HG02981 (cell line): ENCODE measurements at regions not wholly inside any gene's neighbourhood (a gene's known extent, or its start where the extent isn't known, plus 50 kb on each side); places are given as distances from the start of the nearest gene placed in this dataset.

Source experiments
- ATAC-seq: cut with Tn5 transposase; IDR thresholded peaks from one replicate; pipeline ENCODE4 v1.9.1; 2021; ENCODE audit warnings: mild to moderate bottlenecking, moderate library complexity; ENCODE audit not compliant: unreplicated experiment

DNA sequence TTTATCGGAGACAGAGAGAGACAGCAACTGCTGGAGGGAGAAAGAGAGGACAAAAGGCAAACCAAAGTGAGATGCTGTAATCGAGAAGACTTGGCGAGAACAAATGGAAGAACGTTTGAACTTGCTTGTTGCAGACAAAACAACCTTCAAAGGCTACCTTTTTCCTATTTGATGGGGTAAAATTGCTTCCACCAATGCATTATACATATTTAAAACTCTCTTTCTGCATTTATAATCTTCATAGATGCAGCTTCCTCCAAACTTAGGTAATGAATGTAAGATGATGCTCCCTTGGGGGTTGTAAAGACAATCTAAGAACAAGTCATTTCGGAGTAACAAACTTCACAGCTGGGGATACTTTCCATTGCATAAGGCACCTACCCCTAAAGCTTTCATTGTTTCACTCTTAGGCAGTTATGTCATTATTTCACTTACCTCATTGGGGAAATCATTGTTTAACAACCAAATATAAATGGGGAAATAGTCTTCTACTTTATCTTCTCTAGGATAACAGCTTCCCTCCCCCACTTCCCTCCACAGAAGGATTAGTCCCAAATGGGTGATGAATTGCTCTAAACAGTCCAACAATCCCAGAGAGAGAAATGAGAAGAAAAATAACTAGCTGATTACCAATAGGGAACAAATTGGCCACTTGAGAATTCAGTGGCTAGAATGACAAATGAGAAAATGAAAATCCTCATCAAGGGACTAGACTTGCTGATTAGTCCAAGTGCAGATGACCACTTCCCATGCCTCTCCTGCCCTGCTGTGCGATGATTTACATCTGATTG, 269.8 kb upstream of the ADAMTS9 start:
- no peak for ATAC-seq

DNA sequence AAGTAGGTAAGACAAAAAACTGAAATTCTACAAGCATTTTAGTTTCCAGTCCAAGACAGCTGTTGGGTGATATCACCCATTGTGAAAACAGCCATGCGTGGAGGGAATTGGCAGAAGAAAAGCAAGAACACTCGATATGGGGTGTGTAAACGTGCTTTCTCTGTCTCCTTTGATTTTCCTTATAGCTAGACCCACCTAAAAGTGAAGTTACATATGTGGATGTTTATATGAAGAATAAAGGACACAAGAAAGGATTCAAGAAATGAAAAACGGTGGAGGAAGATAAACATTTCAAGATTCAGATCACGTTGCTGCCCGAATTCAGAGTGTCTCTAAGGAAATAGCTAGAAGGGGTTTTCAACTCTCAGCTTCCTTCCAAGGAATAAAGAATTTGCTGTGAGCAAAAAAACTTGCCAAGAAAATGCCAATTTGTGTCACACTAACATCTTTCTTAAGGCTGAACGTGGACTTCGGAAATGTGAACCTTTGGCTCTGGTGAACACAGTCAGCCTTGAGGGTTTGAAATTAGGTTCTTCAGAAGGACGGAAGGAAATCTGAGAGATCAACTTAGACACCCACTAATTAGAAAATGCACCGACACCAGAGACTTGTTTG, 269.0 kb upstream of the ADAMTS9 start:
- no peak for ATAC-seq

DNA sequence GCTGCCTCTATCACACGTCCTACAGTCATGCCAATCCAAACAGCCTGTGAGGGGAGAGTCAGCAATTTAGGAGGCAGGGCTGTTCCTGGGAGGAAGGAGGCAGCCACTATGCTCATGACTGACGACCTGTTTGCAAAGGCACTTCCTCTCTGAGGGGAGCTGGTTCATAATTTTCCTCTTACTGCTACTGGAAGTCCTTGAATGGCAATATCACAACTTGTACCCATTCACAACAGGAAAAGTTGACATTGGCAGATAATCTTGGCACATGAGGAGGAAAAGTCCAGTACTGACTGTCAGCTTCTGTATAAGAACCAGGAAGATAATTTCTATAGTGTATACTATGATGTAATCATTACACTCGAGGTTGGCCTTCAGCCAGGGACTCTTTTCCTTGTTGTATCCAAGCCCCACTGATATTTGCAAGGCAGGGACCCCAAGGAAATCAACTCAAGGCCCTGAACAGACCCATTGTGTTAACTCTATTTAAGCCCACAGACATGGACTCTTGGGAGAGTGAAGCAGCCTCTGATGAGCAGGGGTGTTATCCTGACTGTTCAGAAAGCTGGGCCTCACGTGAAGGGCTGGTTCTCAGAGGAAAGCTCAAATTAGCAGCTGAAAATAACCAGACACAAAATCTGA, 267.3 kb upstream of the ADAMTS9 start:
- no peak for ATAC-seq

DNA sequence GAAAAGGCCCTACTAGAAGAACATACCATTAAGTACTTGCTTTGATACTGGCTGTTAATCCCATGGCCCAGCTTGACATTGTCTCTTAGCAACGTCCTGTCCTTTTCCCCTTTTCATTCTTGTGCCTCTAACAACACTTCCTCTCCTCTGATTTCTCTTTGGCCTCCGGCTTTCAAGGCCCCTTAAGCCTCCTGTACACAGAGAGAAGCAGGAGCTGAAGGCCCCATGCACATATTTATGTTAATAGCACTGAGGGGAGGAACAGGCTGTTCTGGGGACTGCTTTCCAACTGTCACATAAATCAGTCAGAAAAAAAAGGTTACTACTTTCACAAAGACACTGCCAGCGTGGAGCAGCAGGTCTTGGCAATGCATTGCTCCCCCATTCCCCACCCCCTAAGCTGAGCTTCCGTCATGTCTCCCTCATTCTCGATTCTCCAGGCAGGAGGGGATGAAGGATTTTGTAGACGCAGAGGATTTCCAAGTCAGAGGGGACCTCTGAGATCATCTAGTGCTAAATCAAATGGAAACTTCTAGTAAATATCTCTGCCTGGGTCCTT, 257.4 kb upstream of the ADAMTS9 start:
- no peak for ATAC-seq

DNA sequence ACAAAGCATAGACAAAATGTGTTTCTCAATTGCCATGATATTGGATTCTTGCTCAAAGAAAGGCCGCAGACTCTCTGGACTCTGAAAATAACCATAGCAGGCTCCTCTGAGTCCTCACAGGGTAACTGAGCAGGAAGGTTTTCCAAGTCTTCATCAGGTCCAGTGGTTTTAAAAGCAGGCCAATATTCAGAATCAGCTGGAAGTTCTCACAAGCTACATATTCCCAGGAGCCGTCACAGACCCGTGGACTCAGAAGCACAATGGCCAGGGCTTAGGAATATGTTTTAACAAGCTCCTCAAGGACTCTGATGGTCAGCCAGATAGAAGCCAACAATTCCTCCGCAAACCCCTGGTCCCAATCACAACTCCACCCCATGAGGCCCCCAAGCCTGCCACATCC, 256.1 kb upstream of the ADAMTS9 start:
- ATAC-seq = no peak

DNA sequence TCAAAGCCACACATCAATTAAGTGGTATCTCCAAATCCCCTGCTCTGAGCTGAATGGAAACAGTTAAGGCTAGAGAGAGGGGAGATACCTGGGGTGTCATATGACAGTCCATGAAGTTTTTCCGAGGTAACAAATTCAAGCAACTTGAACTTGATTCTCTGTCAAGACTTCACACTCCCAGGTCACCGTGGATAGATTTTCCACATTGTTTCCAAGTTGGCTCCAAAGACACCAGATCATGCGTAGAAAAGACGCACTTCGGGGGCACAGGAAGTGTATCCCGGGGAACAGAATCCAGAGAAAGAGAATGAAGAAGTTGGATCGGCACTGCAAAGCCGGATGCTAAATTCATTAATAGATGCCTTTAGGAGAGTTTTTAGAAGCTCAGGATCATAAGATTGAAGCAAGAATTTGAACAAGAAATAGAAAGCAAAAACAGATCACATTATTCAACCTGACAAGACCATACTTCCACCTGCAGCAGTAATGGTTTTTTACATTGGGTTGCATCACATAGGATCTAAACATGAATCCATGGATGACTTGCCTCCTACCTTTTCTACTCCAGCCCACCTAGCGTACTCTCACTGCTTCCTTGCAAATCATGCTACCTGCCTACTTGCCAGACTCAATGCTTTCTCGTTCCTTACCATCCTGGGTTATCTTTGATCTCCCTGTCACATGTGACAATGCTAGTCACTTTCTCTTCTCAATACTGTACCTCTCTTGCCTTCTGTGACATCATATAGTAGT, 253.0 kb upstream of the ADAMTS9 start:
- no peak for ATAC-seq

DNA sequence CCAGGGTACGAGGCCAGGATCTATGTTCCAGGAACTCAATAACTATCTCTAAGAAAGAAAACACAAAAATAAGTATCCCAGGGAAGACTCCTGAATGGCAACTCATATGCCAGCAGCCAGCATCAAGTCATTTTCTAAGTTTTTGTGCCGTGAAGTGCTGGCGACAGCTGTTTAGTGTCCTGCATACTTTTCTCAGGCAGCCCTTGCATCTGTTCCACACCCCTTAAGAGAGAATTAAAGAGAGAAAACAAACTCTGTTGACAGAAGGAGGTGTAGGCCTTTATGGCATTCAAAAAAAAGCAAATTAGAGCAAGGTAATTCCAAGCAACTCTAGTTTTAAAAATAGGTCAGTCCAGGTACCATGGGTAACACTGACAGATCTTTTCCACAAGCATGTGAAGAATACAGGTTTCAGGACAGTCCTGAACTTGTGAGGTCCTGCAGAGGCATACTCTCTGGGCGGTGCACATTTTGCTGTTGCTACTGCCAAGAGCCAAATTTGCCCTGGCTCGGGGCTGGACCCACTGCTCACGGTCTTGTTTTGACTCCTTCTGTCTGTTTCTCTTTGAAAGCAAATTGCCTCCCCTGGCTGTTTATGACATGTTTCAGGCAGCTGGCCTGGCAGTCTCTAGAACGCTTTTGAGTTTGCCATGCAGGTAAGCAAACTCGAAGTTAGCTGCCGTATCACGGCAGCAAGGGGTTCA, 252.1 kb upstream of the ADAMTS9 start:
- ATAC-seq = no peak

DNA sequence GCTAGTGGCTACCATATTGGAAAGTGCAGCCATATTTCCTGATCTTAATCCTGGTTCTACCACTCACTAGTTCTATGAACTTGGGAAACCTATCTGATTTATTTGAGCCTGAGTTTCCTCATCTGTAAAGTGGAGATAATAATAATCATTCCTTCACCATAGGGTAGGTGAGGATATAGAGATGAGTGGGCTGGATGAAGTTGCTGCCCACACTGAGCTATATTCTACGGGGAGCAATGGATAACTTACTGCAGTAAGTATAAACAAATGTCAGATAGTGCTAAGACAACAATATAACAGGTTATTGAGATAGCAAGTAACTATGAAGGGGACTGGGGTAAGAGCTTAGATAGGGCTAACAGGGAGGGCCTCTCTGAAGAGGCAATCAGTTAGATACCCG, 251.5 kb upstream of the ADAMTS9 start:
- no peak for ATAC-seq

DNA sequence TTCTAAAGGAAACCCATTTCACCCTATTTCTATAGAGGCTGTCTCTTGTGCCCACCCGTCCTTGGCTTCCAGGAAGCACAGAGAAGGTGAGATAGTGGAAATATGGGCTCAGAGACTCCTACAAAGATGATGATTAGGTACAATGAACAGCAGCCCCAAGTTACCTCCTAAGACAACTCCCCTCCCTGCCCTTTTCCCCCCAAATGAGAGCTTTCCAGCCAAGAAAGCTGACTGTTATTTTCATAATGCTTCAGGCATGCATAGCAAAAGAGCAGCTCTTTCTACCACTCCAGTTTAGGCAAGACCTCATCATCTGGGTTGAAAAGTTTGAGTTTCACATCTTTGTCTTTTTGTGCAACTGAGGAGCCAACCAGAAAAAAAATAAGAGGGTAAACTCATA, 248.8 kb upstream of the ADAMTS9 start:
- no peak for ATAC-seq

DNA sequence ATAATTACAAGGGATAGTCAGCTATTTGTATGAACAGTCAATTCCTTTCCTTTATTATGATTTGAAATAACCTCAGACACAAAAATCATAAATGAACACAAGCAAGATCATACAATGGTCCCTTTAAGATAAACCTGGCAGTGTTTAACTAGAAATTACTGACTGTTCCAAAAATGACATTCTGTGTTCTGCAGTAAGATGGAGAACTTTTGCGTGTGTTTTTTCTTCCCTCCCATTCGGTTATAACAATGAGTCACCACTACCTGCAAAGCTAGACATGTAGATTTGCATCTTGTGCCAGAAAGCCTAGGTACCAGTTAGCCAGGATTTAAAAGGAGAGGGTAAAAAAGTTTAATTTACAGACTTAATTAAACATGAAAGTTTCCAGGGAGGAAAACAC, 248.2 kb upstream of the ADAMTS9 start:
- no peak for ATAC-seq

DNA sequence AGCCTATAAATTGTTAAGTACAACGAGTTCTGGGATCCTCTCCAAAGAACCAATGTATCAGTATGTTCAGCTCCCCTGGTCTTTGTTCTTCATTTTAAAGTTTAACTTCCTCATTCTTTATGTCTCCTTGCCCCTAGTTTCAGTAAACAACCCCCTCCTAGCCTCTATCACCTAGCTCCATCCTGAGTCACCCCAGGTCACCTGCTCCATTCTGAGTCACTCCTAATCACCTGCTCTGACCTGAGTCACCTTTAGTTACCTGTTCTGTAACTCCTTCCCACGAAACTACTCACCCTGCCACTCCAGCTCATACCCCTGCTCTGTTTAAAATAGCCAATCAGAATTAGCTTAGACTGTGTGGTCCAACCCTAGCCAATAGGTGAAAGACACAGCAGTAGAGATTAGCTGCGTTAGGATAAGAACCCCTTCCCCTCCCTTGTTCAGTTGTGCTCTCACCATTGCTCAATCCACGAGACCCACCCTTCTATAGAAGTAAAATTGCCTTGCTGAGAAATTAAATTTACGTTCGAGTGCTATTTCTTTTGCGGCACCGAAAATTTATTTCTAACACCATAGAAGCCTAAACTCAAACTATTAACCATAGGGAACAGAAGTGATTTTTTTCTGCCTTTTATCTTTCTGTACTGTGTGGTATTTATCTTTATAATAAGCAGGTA, 245.0 kb upstream of the ADAMTS9 start:
- ATAC-seq = no peak

DNA sequence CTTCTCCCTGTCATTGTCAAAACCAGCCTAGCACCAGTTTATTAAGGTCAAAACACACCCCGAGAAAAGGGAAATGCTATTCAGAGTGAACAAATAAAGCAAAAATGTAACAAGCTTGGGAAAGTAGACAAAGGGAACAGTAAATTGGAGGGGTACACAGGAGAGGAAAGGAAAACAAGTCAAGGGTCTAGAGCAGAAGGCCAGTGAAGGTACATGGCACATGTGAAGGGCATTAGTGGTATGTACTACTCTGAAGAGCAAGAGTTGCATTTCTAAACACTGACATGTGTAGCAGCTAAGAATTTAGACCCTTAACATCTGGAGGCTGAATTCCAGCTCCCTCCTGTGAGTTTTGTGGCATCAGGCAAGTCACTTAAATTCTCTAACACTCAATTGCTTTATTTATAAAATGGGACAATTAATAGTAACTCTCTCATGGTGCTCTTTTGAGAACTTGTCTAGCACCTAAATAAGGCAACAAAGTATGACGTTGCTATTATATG, 244.3 kb upstream of the ADAMTS9 start:
- ATAC-seq = no peak

DNA sequence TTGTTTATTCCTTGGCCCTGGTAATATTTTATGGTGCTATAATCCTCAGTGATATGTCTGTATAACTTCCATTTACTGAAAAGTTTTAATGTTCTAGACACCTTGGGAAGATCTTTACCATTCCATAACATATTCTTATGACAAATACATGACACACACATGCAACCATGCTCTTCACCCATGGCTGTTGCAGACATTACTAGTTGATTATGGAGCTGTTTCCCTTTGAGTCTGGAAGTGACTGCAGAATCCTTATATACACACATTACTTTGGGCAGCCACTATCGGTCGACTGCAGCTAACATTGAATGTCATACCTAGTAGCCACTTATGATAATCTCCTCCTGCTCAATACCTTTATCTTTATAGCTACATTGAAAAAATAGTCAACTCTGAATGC, 243.1 kb upstream of the ADAMTS9 start:
- ATAC-seq = no peak

DNA sequence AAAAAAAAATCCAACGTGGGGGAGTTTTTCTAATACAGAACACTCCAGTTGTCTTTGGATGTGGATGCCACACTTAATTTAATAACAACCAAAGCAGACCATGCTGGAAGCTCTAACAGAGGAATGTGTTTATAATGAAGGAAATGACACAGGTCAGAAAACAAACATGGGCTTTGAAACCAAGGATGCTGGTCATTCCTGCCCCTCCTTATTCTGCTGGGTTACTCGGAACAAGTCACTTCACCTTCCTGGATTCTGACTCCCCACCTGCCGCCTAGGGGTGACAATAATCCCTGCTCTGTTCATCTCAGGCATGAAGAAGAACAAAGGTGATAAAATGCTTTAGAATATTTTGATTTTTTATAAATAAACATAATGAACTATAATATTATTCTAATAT, 240.9 kb upstream of the ADAMTS9 start:
- no peak for ATAC-seq

DNA sequence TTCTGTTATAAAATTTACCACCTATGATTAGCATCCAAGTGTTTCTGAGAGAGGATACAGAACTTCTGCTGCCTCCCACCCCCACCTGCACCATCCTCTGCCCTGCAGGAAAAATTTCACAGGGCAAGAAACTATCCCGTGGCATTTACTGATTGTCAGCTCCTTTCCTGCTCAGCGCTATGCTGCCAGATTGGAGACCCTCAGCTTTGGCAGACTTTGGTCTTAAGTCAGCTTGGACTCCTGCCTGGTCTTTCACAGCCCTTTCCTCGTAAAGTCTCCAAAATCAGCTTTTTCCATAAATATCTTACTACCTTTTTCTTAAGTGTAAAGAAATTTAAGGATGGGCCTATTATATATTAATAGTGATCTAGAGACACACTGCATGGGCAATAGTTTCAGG, 239.9 kb upstream of the ADAMTS9 start:
- no peak for ATAC-seq

DNA sequence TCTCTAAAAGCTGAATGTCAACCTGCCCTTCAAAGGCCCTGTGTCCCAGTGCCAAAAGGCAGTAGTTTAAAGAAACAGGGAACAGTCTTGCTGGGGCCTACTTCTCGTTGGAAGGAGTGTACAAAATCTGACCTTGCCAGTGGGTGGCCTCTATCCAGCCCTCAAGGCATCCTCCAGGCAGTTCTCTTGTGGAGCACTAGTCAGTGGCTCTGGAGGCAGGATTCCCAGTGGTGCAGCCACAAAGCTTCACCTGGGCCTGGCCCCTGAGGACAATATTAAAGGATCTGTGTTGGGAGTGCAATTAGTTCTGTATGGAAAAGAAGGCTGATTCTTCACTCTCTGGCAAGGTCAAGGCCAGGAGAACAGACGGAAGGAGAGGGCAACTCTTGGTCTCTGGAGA, 237.8 kb upstream of the ADAMTS9 start:
- ATAC-seq = no peak

DNA sequence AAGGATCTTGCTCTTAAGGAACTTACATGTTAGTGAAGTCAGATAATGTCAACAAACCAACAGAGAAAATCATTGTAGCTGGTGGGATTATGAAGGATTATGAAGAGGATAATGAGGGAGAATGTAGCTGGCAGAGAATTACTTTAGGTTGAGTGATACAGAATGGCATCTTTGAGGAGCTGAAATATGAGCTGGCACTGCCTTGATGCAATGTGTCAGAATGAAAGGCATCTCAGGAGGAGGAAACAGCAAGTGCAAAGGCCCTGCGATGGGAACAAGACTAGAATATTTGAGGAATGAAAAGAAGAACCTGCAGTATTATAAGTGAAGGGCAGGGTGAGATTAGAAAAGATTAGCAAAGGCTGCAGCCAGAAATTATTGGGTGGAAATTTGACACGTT, 237.2 kb upstream of the ADAMTS9 start:
- no peak for ATAC-seq

DNA sequence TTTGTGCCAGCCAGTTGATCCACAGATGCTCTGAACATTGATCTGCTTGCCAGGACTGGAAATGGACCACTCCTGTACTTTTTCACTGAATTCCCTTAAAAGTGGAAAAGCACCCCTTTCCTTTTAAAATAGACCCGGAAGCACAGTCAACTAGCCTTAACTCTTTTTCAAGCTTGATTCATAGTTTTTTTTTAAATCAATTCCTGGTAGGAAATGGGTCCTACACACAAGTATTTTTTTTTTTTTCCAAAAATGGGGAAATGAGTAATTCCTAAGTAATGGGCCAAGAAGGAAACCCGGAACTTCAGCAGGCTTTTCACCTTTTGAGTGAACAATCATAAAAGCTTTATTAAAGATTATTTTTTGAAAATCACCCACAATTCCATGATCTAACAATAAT, 234.4 kb upstream of the ADAMTS9 start:
- no peak for ATAC-seq

DNA sequence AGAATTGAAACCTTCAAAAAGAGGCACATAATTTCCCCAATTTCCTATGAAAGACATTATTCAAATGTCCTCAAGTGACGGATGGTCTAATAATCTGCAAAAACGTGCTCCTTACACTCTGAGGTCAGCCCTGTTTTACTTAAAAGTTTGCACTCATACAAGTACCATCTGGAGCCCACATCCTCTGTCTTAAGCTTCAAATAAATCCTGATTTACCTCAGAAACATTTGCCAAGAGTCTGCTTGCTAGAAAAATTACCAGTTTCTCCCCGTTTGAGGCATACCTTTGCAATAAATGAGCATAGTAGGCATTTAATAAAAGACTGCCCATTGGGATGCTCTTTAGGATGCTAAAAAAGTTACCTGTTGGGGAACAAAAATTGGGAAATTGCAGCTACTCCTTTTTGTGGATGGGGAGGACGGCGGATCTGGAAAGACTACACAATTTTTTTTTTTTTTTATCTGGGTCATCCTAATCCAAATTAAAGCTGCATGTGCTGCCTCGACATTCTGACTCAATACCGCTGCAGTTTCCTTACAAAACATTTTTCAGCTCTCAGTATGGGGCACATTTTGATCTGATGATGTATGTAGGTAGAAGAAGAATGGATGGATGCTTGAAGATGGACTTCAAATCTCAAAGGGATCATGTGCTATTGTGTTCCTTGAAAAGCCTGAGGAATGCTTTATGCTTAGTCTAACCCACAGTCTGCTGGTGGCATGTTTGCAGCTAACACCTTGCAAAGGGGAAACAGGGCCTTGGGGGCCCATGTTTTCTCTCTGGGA, 233.7 kb upstream of the ADAMTS9 start:
- ATAC-seq = no peak
